ENCODE measurements at regions not wholly inside any gene's neighbourhood (a gene's known extent, or its start where the extent isn't known, plus 50 kb on each side); places are given as distances from the start of the nearest gene placed in this dataset.

- no peak for DNase-seq (ENCODE audit: low spot score)
- in situ Hi-C loops (cut with MboI; ENCODE audit: low pct_unique_long_range_greater_than_20kb, low sequenced_read_pairs, unreplicated experiment) = no loop called here
- TF ChIP-seq CTCF (IDR thresholded peaks at IDR 0.05; ENCODE audit: extremely low read depth, insufficient read depth, missing control alignments) = no peak
Observed at GRCh38 chr4:79472693-79473438, 64.8 kb upstream of the GK2 start.

DNA sequence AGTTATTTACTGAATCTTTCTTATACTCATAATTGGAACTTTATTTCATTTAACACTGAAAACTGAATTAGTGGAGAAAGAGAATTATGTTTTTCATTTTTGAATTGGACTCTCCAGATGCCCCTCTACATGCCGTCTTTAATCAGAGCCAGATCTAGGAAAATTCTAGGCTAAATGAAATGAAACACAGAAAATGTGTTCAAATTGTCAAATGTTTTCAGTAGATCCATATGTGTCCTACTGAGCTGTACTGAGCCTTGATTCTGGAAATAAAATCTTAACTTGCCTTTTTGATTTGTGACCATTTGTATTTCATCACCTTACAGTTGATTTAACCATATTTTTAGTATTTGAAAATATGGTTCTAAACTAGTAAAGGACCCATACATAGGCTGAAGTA is 64.0 kb upstream of the GK2 start:
- in situ Hi-C loops (cut with MboI; ENCODE audit: low pct_unique_long_range_greater_than_20kb, low sequenced_read_pairs, unreplicated experiment) = no loop called here
- no peak for TF ChIP-seq CTCF (IDR thresholded peaks at IDR 0.05; ENCODE audit: extremely low read depth, insufficient read depth, missing control alignments)

GRCh38 chr4:79471309-79471708 is 63.3 kb upstream of the GK2 start:
- in situ Hi-C loops (cut with MboI; ENCODE audit: low pct_unique_long_range_greater_than_20kb, low sequenced_read_pairs, unreplicated experiment) = no loop called here
- no peak for DNase-seq (ENCODE audit: low spot score)
- no peak for TF ChIP-seq CTCF (IDR thresholded peaks at IDR 0.05; ENCODE audit: extremely low read depth, insufficient read depth, missing control alignments)

More for the DNA sequence above, 64.0 kb upstream of the GK2 start:
- no peak for DNase-seq (ENCODE audit: low spot score)

- DNase-seq (ENCODE audit: low spot score) = no peak
- TF ChIP-seq CTCF (IDR thresholded peaks at IDR 0.05; ENCODE audit: extremely low read depth, insufficient read depth, missing control alignments) = no peak
- in situ Hi-C loops (cut with MboI; ENCODE audit: low pct_unique_long_range_greater_than_20kb, low sequenced_read_pairs, unreplicated experiment) = no loop called here
Observed at GRCh38 chr4:79467246-79467932, 59.4 kb upstream of the GK2 start.

GRCh38 chr4:79466621-79467020 is 58.6 kb upstream of the GK2 start:
- no peak for DNase-seq (ENCODE audit: low spot score)
- in situ Hi-C loops (cut with MboI; ENCODE audit: low pct_unique_long_range_greater_than_20kb, low sequenced_read_pairs, unreplicated experiment) = no loop called here
- TF ChIP-seq CTCF (IDR thresholded peaks at IDR 0.05; ENCODE audit: extremely low read depth, insufficient read depth, missing control alignments) = no peak
